HG03135 (cell line): ENCODE measurements at regions not wholly inside any gene's neighbourhood (a gene's known extent, or its start where the extent isn't known, plus 50 kb on each side); places are given as distances from the start of the nearest gene placed in this dataset.

ENCODE experiments used
- ATAC-seq: cut with Tn5 transposase; IDR thresholded peaks from one replicate; pipeline ENCODE4 v1.9.1; 2021; ENCODE audit warnings: mild to moderate bottlenecking, moderate library complexity; ENCODE audit not compliant: unreplicated experiment

DNA sequence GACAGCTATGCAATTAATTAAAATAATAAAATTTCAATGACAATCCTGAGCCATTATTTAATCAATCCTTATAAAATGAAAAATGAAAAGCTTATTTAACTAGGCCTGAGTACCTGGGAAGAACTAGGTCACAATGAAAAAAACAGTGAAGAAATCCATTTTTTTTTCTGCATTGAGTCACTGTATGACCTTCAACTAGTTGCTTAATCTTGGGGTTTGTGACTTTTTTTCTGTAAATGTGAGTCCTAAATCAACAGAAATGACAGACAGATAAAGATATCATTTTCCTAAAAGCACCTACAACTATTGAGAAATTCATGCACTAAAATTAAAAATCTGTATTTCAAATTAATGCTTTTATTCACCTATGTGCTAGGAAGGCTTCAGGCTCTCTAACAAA lies 96.8 kb downstream of the TMEM26 start:
- no peak for ATAC-seq

DNA sequence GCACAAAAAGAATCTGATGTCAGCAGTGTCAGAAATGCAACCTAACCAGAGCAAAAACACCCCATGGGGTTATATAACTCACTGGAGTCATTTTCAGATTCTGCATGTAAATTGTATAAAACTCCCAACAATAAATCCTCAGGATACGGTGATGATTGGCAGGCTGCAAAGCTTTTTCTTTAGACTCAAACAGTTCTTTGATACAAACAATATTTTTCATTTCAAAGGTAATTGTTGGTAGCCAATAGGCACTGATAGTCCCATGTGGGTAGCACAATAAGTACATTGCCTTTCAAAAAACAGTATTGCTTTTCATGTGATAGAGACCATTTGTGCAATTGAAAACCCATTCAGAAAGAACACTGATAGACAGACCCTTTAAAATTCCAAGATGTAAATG lies 98.0 kb downstream of the TMEM26 start:
- no peak for ATAC-seq

DNA sequence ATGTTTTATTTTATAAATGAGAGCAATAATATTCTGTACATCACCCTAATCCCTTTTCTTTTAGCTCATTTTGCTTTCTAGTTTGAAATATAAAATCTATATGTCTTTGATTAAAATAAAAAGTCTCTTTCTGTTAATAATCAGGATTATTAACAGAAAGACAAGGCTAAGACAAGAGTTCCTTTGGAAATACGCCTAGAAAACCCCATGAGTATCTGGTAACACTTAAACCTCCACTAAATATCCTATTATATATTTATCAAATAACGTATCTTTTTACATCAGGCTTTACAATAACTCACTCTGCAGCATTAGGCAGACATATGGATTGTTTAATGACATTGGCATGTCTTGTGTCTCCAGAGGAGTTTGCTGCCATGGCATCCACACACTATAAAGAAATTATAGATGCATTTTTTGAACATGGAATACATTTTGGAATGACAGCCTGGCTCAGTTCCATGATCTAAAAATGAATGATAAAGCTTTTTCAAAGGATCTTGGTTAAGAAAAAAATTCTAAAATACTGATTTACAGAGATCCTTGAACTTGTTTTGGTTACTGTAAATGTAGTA lies 98.7 kb downstream of the TMEM26 start:
- ATAC-seq, result no peak

DNA sequence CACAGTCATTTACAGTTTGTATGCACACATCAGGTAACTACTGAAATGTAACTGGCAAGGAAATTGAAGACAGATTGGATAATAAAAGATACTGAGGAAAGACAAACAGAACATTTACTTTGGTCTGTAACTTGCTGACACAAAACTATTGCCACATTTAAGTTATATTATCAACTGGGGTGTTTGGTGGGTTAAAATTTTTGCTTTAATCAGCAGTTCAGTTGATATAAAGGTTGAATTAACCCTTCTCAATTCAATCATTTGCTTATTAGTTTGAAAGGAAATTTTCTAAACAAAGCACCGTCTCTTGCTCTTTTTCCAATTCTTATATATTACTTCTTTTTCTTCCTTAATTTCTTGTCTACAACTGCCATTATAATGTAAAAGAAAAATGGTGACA lies 102.4 kb downstream of the TMEM26 start:
- ATAC-seq, result no peak

DNA sequence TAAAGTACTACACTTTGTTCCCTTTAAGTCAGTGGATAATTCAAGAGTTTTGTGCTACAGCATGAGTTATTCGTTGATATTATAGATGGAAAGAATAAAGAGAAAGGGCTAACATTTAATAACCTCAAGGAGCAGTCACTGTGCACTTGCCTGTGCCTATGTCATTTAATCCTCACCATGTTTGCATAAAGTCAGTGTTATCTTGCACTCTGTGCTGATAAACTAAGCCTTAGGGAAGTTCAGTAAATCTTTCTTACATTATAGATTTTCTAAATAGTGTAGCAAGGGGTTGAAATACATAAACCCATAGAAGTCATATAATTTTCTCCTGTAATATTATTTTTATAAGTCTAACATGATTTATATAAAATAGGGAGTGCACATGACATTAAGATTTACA lies 103.1 kb downstream of the TMEM26 start:
- ATAC-seq, result no peak

DNA sequence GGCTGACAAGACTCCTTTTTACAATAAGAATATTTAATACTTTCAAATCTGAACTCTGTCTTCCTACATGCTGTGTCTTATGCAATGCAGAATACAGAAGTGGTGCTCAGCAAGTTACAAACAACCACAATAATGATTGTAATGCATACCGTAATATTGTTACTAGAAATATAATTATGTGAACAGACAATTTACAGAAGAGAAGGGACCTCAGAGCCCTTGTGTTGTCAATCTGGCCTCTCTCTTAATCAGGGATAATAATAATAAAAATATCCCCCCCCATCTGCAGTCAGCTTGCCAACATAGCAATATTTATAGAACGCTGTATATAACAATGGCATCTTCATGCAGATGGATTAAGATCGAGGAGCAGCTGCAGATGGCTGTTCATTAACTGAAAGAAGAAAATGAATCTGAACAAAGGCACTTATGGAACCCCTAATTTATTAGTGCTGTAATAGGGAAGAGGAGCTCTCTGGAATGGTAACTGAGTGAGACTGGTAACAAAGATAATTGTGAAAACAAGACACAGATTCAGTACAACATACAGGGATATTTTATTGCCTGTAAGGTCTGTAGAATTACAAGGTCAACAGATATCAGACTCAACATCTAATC lies 106.3 kb downstream of the TMEM26 start:
- ATAC-seq, result no peak

DNA sequence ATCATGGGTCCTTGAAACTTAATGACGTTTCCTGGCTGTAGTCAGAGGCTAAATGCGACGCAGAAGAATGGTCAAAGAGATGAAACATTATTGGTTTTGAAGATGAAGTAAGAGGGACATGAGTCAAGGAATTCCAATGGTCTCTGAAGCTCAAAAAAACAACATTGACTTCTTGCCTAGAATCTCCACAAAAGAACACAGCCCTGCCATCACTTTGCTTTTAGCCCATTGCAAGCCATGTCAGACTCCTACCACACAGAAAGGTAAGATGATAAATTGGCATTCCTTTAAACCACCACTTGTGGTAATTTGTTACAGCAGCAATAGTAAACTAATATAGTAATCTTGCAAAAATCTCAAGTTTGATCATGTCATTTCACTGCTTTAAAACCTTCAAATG lies 109.4 kb downstream of the TMEM26 start:
- no peak for ATAC-seq

DNA sequence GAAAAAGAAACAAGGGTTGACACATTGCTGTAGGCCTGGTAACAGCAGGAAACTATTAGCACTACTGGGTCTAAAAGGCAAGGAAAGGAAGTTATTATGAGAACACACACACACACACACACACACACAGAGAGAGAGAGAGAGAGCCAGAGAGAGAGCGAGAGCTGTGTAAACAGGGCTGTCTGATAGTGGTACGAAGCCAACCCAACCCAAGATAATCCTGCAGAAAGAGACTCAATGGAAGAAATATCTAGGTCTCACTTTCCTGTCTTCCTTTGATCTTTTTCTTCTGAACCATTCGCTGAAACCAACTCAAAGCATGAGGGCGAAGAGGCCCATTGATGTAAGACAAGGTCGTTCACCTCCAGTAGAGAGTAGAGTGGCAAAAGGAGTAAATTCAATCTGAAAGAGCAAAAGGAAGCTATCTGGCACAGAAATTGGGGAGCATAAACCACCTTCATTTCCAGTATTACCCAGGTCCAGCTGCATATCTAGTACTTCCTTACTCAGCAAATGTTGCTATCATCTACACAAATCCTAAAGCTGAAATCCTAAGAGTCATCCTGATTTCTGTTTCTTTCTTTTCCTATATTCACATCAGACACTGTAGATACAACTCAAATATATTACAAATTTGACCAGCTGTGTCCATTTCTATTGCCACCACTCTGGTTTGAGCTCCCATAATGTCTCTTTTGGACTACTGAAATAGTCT lies 110.2 kb downstream of the TMEM26 start:
- ATAC-seq, result no peak

DNA sequence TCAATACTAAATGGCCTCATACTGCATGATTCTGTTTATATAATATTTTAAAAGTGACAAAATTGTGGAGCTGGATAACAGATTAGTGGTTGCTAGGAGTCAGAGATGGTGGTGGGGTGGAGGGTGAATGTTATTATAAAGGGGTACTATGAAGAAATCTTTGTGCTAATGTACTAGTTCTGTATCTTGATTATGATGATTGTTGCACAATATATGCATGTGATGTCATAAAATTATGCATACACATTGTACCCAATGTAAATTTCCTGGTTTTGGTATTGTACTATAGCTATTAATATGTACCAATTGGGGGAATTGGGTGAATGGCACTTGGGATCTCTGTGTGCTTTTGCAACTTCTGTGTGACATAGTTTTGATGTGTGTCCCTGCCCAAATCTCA lies 112.2 kb downstream of the TMEM26 start:
- no peak for ATAC-seq

DNA sequence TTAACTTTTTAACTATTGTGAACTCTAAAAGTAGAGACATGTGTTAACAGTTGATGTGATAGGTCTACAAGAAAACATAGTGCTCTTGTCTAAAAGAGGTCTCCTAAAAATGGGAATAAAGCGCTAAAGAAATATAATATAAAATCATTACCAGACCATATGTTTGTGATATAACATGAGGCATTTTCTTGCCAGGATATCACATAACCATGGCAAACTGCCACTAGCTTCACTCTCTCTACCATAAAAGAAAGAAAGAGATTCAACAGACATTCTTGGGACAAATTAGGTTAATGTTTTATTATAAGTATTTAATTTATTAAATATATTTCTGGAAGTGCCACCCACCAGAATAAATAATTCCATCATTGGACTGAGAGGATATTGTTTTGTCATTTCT lies 115.0 kb downstream of the TMEM26 start:
- ATAC-seq, result no peak

DNA sequence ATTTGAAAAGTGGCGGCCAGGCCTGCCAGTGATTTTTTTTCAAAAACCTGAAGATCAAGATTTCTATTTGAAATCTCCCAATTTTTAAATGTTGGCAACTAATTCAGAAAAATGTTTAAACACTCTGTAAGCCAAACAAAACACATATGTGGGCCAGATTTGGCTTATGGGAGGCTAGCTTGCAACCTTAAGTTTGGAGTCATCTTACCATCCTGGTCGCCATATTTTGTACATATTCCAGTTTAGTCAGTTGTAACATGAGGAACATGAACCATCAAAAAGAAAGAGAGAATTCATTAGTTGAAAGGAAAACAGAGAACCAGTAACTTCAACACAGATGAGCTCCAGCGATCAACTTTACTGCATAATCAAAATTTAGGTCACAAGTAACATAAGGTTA lies 115.4 kb downstream of the TMEM26 start:
- no peak for ATAC-seq

DNA sequence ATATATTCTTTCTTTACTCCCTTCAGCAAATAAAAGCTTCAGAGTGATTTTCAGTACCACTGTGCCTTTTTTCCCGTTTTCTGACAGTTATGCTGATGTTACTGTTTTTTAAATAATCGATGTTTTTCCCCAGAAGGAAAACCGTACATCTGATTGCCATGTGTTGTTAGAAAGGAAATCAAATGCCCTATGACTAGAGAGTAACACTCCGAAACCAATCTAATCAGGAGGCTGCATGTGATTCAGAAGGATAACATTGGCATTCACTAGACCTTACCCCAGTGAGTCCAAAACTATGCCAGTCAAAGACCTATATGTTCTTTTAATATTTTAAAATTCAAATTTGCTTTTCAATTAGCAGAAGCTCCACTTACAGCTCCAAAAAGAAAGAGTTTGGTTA lies 116.3 kb downstream of the TMEM26 start:
- ATAC-seq, result no peak

DNA sequence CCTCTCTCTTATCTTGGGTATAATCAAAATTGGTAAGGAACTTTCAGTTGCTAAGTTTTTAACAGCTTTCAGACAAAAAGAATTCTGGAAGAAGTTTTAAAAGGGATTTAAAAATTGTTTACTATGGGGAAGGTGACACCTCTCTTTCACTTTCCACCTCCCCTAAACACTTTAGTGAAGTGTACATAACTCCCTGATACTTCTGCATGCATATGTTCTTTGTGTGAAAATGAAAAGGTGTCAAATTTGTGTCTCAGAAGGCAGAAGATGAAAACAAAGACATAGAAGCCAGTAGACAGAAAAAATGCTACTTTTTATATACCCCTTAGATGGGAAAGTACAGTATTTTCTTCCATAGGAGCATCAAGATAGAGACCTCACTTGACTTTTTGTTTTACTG lies 117.8 kb downstream of the TMEM26 start:
- no peak for ATAC-seq

DNA sequence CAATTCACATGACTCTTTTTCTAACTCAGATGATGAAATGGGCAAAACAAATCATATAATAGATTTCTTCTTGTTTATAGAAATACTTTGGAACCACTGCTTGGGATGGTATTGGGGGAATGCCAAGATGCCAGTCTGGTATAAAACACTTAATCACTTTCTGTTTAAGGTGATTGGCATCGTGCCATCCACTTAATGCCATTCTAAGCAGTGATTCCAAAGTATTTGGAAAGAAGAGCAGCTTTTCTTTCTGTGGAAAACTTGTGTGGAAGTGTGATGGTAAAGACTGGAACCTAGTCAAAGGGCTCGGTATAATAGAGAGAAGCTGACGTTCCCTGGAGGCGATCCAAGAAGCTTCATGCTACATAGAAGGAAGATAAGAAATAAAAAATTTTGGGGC lies 120.6 kb downstream of the TMEM26 start:
- no peak for ATAC-seq

DNA sequence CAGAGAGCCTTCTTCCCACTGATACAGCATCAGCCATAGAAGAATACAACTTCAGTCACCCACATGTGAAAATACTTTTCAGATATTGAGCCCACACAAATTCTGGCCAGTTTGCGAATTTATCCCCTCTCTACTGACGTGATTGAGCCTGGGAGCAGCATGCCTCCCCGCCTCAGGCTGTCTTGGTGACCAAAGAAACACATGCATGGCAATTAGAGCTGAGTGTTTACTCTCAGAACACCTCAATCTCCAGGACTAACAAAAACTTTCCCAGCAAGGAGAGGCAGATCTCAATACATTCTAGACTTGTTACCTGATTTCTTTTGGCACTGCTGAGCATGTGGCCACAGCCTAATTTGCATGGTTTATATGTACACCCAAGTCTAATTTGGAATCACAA lies 122.5 kb downstream of the TMEM26 start:
- ATAC-seq, result no peak

DNA sequence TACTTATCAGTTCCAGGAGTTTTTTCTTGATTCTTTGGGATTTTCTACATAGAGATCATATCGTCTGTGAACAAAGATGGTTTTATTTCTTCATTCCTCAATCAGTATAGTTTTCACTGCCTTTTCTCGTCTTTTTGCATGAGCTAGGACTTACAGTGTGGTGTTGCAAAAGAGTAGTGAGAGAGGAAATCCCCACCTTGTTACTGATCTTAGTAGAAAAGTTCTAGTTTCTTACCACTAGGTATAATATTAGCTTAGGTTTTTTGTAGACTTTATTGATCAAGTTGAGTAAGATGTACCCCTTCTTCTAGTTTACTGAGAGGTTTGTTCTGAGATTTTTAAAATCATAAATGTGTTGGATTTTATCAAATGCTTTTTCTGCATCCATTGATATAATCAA lies 123.3 kb downstream of the TMEM26 start:
- peak; percentile 66 for ATAC-seq

DNA sequence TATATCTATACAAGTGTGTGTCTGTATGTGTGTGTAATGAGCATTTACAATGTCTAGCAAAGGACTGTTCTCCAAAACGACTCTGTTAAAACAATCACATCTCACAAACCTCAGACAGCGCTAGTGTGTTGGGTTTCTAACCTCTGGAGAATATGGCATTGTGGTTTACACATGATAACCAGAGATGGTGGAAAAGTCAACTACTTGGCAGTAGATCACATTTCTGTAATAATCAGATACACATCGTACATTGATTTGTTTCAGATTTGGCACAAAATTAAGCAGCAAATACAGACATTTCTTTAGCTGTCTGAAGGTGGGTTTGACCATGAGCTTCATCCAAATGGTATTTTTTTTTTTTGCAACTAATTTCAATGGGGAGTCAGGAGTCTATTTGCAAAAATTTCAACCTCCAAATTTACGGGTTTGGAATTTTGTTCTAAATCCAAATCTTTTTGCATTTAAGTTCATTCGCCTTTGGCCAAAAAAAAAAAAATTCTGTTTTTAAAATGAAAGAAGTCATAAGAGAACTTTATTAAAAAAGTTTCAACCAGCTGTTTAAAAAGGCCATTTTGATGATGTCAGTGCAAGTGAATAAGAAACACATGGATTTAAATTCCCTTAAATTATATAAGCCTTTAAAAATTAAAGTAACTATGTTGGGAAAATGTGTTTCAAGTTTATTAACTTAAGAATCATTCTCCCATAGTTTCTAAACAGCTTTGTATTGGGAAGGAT lies 127.8 kb downstream of the TMEM26 start:
- no peak for ATAC-seq

DNA sequence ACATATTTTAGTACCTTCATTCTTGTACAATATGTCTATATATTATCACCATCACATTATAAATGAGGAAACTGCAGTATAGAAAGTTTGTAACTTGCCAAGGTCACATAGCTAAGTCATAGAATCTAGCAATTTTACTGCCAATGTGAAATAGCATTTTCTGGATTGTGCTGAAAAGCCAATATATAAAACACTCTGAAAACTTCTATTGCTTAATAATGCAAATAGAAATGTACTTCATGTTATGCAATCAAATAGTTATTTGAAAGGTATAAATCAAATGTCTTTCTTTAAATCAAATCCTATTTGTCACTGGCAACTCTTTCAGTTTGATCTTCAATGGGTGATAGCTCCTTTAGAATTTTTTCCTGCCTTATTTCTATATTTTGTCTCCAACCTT lies 129.5 kb downstream of the TMEM26 start:
- ATAC-seq, result no peak

DNA sequence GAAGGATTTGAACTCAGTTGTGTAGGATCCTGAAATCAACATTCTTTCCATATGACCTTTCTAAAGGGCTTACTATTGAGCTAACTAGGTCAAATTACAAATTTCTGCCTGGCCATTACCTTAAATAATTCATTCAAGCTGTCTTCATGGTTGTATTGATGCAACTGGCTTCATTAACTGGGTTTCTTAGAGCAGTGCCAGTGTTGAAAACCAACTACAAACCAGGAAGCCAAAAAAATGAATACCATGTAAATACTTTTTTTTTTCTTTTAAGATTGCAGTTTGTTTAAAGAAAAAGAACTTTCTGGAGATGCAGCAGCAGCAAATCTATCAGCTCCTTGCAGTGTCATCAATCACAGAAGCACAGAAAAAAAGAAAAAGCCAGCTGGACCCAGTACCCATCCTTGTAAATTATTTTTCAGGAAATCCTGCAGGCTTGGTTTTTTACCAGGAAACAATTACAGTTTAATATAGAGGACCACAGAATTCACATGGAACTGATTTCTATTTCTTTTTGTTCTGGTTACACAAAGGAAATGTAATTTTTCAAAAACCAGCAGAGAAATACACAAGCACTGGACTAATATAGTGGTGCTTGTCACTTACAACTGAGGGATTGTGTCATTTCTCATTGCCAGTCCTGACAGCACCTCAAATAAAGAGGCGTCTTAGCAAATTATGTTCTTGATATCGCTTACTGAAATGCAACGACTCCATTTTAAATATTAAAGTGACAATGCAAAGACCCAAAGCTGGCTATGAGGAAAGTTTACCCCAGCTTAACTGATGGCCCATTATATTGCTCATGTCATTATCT lies 131.9 kb downstream of the TMEM26 start:
- ATAC-seq, result no peak

DNA sequence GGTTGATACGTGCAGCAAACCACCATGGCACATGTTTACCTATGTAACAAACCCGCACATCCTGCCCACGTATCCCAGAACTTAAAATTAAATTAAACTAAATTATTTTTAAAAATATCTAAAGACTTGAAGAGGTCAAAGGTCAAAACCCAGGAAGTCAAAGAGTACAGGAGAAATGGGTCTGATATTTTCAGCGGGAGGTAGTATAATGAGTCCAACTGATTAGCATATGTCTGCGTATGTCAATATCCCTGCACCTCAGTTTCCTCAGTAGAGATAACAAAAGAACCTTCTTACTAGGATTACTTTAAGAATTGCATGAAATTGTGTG lies 133.0 kb downstream of the TMEM26 start:
- ATAC-seq, result no peak
